Dendritic cell treated with granulocyte-macrophage colony-stimulating factor and Interleukin-4, amounts not matched to agents 40 ng/mL and 50 ng/mL, for 4 days (primary cell): ENCODE measurements at regions not wholly inside any gene's neighbourhood (a gene's known extent, or its start where the extent isn't known, plus 50 kb on each side); places are given as distances from the start of the nearest gene placed in this dataset.

ENCODE experiments used
- H3K27ac Mint-ChIP-seq: one replicate; pipeline ENCODE4 v1.8.0; 2022; ENCODE audit warnings: mild to moderate bottlenecking, mixed read lengths
- H3K27me3 Mint-ChIP-seq: one replicate; pipeline ENCODE4 v1.8.0; 2022; ENCODE audit warnings: mild to moderate bottlenecking, mixed read lengths
- H3K36me3 Mint-ChIP-seq: one replicate; pipeline ENCODE4 v1.8.0; 2022; ENCODE audit warnings: low read depth, mixed read lengths
- H3K4me1 Mint-ChIP-seq: one replicate; pipeline ENCODE4 v1.8.0; 2022; ENCODE audit warnings: low read depth, mixed read lengths
- H3K4me3 Mint-ChIP-seq: one replicate; pipeline ENCODE4 v1.8.0; 2022; ENCODE audit warnings: mild to moderate bottlenecking, moderate library complexity, mixed read lengths
- H3K9me3 Mint-ChIP-seq: one replicate; pipeline ENCODE4 v1.8.0; 2022; ENCODE audit warnings: mixed read lengths
- intact Hi-C: fragments of 100-400 bp; cut with micrococcal nuclease; formaldehyde crosslinking; loops from one replicate; pipeline ENCODE4 v1.15.0; 2022

- Mint-ChIP-seq H3K4me3 (no peak overlapping the region), H3K27me3 (peaks cover 7% of the 10 kb centered on the region), H3K4me1 (peaks cover 21% of the 10 kb centered on the region), H3K27ac (peak overlapping the region; percentile 2), H3K36me3 (no peaks in the 10 kb centered on the region), H3K9me3 (no peaks in the 10 kb centered on the region)
- intact Hi-C loops: no loop called here
These were observed 94.1 kb upstream of the CD53 start for GRCh38 chr1:110778821-110779220.

- Mint-ChIP-seq H3K36me3 (no peaks in the 10 kb centered on the region), H3K27ac (no peak overlapping the region), H3K4me1 (peaks cover 21% of the 10 kb centered on the region), H3K4me3 (no peak overlapping the region), H3K27me3 (peaks cover 13% of the 10 kb centered on the region), H3K9me3 (no peaks in the 10 kb centered on the region)
- intact Hi-C loops: no loop called here
These were observed 95.7 kb upstream of the CD53 start for GRCh38 chr1:110777228-110777627.

- intact Hi-C loops: no loop called here
- H3K36me3 Mint-ChIP-seq: no peaks in the 10 kb centered on the region
- H3K4me3 Mint-ChIP-seq: no peak overlapping the region
- no peak overlapping the region for H3K27ac Mint-ChIP-seq
- H3K9me3 Mint-ChIP-seq: no peaks in the 10 kb centered on the region
- peaks cover 16% of the 10 kb centered on the region for H3K4me1 Mint-ChIP-seq
- peaks cover 7% of the 10 kb centered on the region for H3K27me3 Mint-ChIP-seq
These were observed 98.5 kb upstream of the CD53 start for GRCh38 chr1:110774398-110774797.

- Mint-ChIP-seq H3K27ac (no peak overlapping the region), H3K9me3 (no peaks in the 10 kb centered on the region), H3K27me3 (peaks cover 7% of the 10 kb centered on the region), H3K4me3 (no peak overlapping the region), H3K36me3 (no peaks in the 10 kb centered on the region), H3K4me1 (peaks cover 17% of the 10 kb centered on the region)
- intact Hi-C loops: no loop called here
These were observed 99.1 kb upstream of the KCNA3 start for GRCh38 chr1:110773813-110774212.

DNA sequence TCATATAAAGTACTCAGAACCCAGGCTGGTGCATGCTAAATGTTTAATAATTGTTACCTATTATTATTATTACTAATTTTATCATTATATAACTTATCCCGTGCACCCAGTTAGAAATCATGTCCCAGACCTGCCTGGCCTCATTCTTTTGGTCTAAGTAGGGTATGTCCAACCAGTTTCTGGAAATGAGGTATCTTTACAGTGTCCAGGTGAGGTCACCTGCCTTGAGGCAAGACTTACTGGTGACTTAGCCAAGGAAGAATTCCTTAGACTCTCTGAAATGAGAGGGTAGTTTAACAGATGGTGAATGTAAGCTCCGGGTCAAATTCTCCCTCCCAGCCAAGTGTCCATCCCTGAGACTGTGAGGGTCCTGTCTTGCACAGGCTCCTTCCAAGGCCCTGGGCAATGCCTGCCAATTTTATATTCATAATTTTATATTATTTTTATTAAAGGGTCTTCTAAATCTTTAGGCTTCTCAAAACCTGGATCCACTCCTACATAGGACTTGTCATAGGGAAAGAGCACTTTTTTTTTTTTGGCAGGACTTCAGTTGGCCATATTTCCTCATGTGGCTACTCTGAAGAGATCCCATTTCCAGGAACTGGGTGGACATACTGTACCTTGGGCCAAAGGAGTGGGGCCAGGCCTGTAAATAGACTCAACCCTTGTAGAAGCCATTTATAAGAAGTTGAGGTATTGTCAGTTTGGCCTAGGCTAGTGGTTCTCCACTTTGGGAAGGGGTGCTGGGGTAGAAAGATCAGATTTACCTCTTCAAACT is 96.7 kb upstream of the KCNA3 start:
- Mint-ChIP-seq H3K9me3 (no peaks in the 10 kb centered on the region), H3K4me3 (no peak overlapping the region), H3K36me3 (no peaks in the 10 kb centered on the region), H3K4me1 (peaks cover 23% of the 10 kb centered on the region), H3K27ac (no peak overlapping the region), H3K27me3 (peaks cover 7% of the 10 kb centered on the region)
- intact Hi-C loops: no loop called here

- Mint-ChIP-seq H3K36me3 (no peaks in the 10 kb centered on the region), H3K9me3 (no peaks in the 10 kb centered on the region), H3K27ac (no peak overlapping the region), H3K4me1 (peaks cover 26% of the 10 kb centered on the region), H3K4me3 (no peak overlapping the region), H3K27me3 (peaks cover 7% of the 10 kb centered on the region)
- intact Hi-C loops: no loop called here
These were observed 96.1 kb upstream of the KCNA3 start for GRCh38 chr1:110770832-110771231.

DNA sequence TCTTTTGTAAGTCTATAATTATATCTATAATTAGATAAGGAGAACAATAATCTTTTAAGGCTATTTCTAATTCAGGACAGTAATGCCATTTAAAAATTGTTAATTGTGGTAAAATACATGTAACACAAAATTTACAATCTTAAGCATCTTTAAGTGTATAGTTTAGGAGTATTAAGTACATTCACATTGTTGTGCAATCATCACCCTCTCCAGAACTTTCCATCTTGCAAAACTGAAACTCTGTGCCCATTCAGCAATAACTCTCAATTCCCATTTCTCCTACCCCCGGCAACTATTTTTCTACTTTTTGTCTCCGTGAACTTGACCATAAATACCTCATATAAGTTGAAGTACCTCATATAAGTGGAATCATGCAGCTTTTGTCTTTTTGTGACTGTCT is 93.9 kb upstream of the KCNA3 start:
- no peaks in the 10 kb centered on the region for H3K9me3 Mint-ChIP-seq

DNA sequence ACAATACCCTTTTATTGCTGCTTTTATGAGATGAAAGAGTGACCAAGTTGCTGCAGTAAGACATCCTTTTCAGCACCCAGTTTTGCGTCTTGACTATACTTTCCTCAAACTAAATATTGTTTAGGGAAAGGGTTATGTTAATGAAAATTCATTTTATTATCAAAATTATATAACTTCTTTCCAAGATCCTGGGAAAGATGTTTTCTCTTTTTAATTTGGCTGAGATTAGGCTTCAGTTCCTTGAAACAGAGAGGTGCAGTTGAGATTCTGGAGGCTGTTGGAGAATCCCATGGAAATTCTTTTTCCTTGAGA is 91.6 kb upstream of the KCNA3 start:
- Mint-ChIP-seq H3K27ac (no peak overlapping the region), H3K4me3 (no peak overlapping the region), H3K4me1 (peaks cover 21% of the 10 kb centered on the region), H3K36me3 (no peaks in the 10 kb centered on the region), H3K27me3 (peaks cover 7% of the 10 kb centered on the region), H3K9me3 (no peaks in the 10 kb centered on the region)
- intact Hi-C loops: loop anchor here (1.0 kb wide), 2 partner anchors 136 to 147 kb away; no protein-coding TSS in a partner anchor

More for the DNA sequence above, 93.9 kb upstream of the KCNA3 start:
- intact Hi-C loops: no loop called here
- H3K27me3 Mint-ChIP-seq: peaks cover 4% of the 10 kb centered on the region
- no peaks in the 10 kb centered on the region for H3K36me3 Mint-ChIP-seq
- H3K4me3 Mint-ChIP-seq: peak overlapping the region; percentile 42
- H3K4me1 Mint-ChIP-seq: peaks cover 21% of the 10 kb centered on the region
- no peak overlapping the region for H3K27ac Mint-ChIP-seq

GRCh38 chr1:110765640-110766335 is 91.0 kb upstream of the KCNA3 start:
- no peak overlapping the region for H3K27ac Mint-ChIP-seq
- intact Hi-C loops: loop anchor here (1.0 kb wide), 2 partner anchors 135 to 146 kb away; no protein-coding TSS in a partner anchor
- peaks cover 21% of the 10 kb centered on the region for H3K4me1 Mint-ChIP-seq
- no peaks in the 10 kb centered on the region for H3K9me3 Mint-ChIP-seq
- H3K27me3 Mint-ChIP-seq: peaks cover 11% of the 10 kb centered on the region
- H3K36me3 Mint-ChIP-seq: no peaks in the 10 kb centered on the region
- no peak overlapping the region for H3K4me3 Mint-ChIP-seq

DNA sequence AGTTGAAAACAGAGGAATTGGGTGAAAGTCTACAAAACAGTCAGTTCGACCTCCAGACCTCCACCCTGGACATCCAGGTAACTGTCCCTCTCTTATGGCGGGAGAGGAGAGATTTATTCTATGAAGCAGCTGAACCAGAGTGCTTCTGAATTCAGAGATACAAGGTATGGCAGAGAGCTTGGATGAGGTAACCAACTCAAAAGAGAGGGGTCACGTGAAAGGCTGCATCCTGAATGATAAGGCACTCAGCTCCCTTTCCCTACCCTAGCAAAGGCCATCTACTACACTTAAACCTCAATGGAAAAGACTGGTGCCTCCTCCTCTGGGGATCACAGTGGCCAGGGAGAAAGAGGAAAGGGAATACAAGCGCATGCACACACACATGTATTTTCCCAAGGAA is 88.4 kb upstream of the KCNA3 start:
- H3K27ac Mint-ChIP-seq: no peak overlapping the region
- H3K9me3 Mint-ChIP-seq: no peaks in the 10 kb centered on the region
- peaks cover 21% of the 10 kb centered on the region for H3K27me3 Mint-ChIP-seq
- intact Hi-C loops: no loop called here
- H3K4me3 Mint-ChIP-seq: no peak overlapping the region
- H3K4me1 Mint-ChIP-seq: peaks cover 11% of the 10 kb centered on the region
- H3K36me3 Mint-ChIP-seq: no peaks in the 10 kb centered on the region

DNA sequence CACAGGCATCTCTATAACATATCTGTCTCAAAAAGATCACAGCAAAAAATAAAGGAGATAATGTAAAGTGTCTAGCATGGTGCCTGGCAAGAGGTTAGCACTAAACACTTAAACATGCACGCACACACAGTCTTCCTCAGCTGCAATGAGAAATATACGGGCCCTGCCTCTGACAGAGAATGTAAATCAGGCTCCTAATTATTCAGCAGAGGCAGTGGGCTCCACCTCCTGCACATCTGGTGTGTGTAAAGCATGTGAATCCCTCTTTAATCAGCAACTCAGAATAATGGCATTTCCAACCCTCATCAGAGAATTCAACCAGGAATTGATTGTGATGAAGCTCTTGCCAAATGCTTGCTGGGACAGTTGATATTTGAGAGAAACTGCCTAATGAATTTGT is 85.6 kb upstream of the KCNA3 start:
- H3K9me3 Mint-ChIP-seq: no peaks in the 10 kb centered on the region
- no peaks in the 10 kb centered on the region for H3K36me3 Mint-ChIP-seq
- H3K27me3 Mint-ChIP-seq: peaks cover 37% of the 10 kb centered on the region
- no peak overlapping the region for H3K4me3 Mint-ChIP-seq
- H3K4me1 Mint-ChIP-seq: no peaks in the 10 kb centered on the region
- H3K27ac Mint-ChIP-seq: no peak overlapping the region
- intact Hi-C loops: no loop called here

DNA sequence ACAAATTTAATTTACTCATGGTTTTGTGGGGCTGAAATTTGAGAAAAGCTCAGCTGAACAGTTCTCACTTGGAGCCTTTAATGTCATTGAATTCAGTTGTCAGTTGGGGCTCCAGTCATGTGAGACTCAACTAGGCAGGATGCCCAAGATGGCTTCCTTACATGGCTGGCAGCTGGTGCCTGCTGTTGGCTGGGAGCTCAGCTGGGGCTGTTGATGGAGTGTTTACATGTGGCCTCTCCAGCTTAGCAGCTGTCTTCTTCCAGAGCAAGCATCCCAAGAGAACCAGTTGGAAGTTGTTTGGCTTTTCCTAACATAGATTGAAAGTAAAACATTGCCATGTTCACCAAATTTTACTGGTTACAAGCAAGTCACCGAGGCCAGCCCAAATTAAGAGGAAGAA is 81.8 kb upstream of the KCNA3 start:
- no peaks in the 10 kb centered on the region for H3K4me1 Mint-ChIP-seq
- H3K27me3 Mint-ChIP-seq: peaks cover 56% of the 10 kb centered on the region
- no peak overlapping the region for H3K27ac Mint-ChIP-seq
- H3K4me3 Mint-ChIP-seq: no peak overlapping the region
- intact Hi-C loops: no loop called here
- H3K9me3 Mint-ChIP-seq: no peaks in the 10 kb centered on the region
- no peaks in the 10 kb centered on the region for H3K36me3 Mint-ChIP-seq

- Mint-ChIP-seq H3K4me1 (no peaks in the 10 kb centered on the region), H3K36me3 (no peaks in the 10 kb centered on the region), H3K27ac (no peak overlapping the region), H3K27me3 (peaks cover 66% of the 10 kb centered on the region), H3K9me3 (no peaks in the 10 kb centered on the region), H3K4me3 (no peak overlapping the region)
- intact Hi-C loops: no loop called here
These were observed 78.4 kb upstream of the KCNA3 start for GRCh38 chr1:110752941-110753725.

DNA sequence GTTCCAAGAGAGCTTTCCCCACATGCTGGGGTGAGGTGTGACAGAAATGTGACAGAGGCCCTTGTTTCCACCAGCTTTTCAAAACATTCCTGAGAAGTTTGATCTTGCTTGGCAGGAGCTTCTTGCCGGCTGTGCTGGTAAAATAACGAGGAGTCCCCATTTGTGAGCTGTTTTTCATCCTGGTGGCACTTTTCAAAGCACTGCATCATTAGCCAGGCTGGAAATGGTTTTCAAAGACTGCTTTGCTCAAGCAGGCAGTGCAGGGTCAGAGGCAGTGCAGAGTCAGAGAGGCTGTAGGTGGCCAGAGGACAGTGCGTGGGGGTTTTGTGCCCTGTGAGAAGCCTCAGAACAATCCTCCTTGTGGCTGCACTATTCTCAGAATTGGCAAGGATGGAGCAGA is 75.8 kb upstream of the KCNA3 start:
- intact Hi-C loops: no loop called here
- Mint-ChIP-seq H3K4me1 (no peaks in the 10 kb centered on the region), H3K27me3 (peaks cover 54% of the 10 kb centered on the region), H3K9me3 (no peaks in the 10 kb centered on the region), H3K36me3 (no peaks in the 10 kb centered on the region), H3K4me3 (no peak overlapping the region), H3K27ac (no peak overlapping the region)
